OCI-LY3 (cell line): ENCODE measurements at regions not wholly inside any gene's neighbourhood (a gene's known extent, or its start where the extent isn't known, plus 50 kb on each side); places are given as distances from the start of the nearest gene placed in this dataset.

Experiments used
- EZH2phosphoT487 ChIP-seq: fragments of 200-600 bp; shearing (Covaris generic); IDR thresholded peaks from 2 replicates; pipeline ENCODE4 v1.6.1; 2018; ENCODE audit warnings: antibody characterized with exemption, mixed run types, low read depth
- TF ChIP-seq, protein P1 (sequence below): fragments of 200-600, 300-600 bp; sonication (generic); IDR thresholded peaks from 2 replicates; pipeline ENCODE4 v1.5.1; 2014; ENCODE audit warnings: antibody characterized with exemption, low read length, low read depth

DNA sequence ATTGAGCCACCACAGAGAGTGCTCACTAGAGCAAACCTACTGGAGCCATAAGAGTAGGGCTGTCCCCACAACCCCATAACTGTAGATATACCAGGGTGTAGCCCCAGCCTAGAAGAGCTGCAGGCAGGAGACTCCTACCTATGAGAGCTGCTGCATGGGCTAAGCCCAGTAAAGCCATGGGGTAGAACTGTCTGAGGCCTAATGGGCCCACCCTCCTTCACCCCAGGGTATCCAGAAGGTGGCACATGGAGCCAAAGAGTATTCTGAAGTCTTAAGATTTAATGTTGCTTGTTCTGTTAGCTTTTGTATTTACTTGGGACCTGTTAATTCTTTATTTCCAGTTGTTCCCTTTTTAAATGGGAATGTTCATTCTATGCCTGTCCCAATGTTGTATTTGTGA, 1193.7 kb upstream of the ADGRL2 start:
- TF ChIP-seq, protein P1, sequence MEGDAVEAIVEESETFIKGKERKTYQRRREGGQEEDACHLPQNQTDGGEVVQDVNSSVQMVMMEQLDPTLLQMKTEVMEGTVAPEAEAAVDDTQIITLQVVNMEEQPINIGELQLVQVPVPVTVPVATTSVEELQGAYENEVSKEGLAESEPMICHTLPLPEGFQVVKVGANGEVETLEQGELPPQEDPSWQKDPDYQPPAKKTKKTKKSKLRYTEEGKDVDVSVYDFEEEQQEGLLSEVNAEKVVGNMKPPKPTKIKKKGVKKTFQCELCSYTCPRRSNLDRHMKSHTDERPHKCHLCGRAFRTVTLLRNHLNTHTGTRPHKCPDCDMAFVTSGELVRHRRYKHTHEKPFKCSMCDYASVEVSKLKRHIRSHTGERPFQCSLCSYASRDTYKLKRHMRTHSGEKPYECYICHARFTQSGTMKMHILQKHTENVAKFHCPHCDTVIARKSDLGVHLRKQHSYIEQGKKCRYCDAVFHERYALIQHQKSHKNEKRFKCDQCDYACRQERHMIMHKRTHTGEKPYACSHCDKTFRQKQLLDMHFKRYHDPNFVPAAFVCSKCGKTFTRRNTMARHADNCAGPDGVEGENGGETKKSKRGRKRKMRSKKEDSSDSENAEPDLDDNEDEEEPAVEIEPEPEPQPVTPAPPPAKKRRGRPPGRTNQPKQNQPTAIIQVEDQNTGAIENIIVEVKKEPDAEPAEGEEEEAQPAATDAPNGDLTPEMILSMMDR = no peak
- TF ChIP-seq EZH2phosphoT487 = no peak
